Progenitor cell of endocrine pancreas (in vitro differentiated cells): ENCODE measurements at regions not wholly inside any gene's neighbourhood (a gene's known extent, or its start where the extent isn't known, plus 50 kb on each side); places are given as distances from the start of the nearest gene placed in this dataset.

ENCODE experiments used
- DNase-seq: peaks from one replicate; pipeline ENCODE4 v3.0.0; 2021; ENCODE audit warnings: low spot score; ENCODE audit not compliant: unreplicated experiment
- H3K27ac Mint-ChIP-seq: 2 replicates; pipeline ENCODE4 v1.8.0; 2021; ENCODE audit warnings: mild to moderate bottlenecking, moderate library complexity, mixed read lengths
- H3K27me3 Mint-ChIP-seq: 2 replicates; pipeline ENCODE4 v1.8.0; 2021; ENCODE audit warnings: mixed read lengths
- H3K36me3 Mint-ChIP-seq: 2 replicates; pipeline ENCODE4 v1.8.0; 2022; ENCODE audit warnings: mixed read lengths; ENCODE audit not compliant: insufficient read depth
- H3K4me1 Mint-ChIP-seq: 2 replicates; pipeline ENCODE4 v1.8.0; 2021; ENCODE audit warnings: low read depth, mixed read lengths
- H3K4me3 Mint-ChIP-seq: 2 replicates; pipeline ENCODE4 v1.8.0; 2021; ENCODE audit warnings: low read depth, mild to moderate bottlenecking, moderate library complexity, mixed read lengths
- H3K9me3 Mint-ChIP-seq: 2 replicates; pipeline ENCODE4 v1.8.0; 2021; ENCODE audit warnings: low read depth, mixed read lengths
- TF ChIP-seq, protein P1 (sequence below): fragments of 200-600 bp; sonication (generic); IDR thresholded peaks from one replicate; pipeline ENCODE4 v1.5.0; 2021; ENCODE audit warnings: antibody characterized with exemption, mild to moderate bottlenecking; ENCODE audit not compliant: unreplicated experiment

DNA sequence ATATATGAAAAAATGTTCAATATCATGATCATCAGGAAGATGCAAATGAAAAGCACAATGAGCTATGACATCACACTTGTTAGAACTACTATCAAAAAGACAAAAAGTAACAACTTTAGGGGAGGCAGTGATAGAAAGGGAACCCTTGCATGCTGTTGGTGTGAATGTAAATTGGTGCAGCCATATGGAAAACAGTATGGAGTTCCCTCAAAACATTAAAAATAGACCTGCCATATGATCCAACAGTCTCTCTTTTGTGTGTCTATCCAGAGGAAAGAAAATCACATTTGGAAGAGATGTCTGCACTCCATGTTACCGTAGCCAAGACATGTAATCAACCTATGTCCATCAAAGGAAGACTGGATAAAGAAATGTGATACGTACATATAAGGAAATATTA is 92.3 kb upstream of the ALKAL2 start:
- Mint-ChIP-seq H3K36me3 (peaks cover 4% of the 10 kb centered on the region), H3K27me3 (peaks cover 10% of the 10 kb centered on the region), H3K4me1 (peaks cover 10% of the 10 kb centered on the region), H3K9me3 (peaks cover 27% of the 10 kb centered on the region), H3K27ac (no peak overlapping the region), H3K4me3 (no peak overlapping the region)
- TF ChIP-seq, protein P1, sequence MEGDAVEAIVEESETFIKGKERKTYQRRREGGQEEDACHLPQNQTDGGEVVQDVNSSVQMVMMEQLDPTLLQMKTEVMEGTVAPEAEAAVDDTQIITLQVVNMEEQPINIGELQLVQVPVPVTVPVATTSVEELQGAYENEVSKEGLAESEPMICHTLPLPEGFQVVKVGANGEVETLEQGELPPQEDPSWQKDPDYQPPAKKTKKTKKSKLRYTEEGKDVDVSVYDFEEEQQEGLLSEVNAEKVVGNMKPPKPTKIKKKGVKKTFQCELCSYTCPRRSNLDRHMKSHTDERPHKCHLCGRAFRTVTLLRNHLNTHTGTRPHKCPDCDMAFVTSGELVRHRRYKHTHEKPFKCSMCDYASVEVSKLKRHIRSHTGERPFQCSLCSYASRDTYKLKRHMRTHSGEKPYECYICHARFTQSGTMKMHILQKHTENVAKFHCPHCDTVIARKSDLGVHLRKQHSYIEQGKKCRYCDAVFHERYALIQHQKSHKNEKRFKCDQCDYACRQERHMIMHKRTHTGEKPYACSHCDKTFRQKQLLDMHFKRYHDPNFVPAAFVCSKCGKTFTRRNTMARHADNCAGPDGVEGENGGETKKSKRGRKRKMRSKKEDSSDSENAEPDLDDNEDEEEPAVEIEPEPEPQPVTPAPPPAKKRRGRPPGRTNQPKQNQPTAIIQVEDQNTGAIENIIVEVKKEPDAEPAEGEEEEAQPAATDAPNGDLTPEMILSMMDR: no peak
- no peak for DNase-seq

DNA sequence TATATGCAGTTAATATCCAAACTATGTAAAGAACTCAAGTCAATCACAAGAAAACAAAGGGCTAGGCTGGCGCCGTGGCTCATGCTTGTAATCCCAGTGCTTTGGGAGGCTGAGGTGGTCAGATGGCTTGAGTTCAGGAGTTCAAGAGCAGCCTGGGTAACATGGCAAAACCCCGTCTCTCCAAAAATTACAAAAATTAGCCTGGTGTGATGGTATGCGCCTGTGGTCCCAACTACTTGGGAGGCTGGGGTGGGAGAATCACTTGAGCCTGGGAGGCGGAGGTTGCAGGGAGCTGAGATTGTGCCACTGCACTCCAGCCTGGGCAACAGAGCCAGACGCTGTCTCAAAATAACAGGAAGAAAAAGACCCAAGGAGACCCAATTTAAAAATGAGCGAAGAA is 91.9 kb upstream of the ALKAL2 start:
- Mint-ChIP-seq H3K36me3 (peaks cover 4% of the 10 kb centered on the region), H3K27ac (no peak overlapping the region), H3K4me1 (peaks cover 10% of the 10 kb centered on the region), H3K27me3 (peaks cover 10% of the 10 kb centered on the region), H3K9me3 (peaks cover 27% of the 10 kb centered on the region), H3K4me3 (no peak overlapping the region)
- no peak for DNase-seq
- TF ChIP-seq, protein P1: no peak

DNA sequence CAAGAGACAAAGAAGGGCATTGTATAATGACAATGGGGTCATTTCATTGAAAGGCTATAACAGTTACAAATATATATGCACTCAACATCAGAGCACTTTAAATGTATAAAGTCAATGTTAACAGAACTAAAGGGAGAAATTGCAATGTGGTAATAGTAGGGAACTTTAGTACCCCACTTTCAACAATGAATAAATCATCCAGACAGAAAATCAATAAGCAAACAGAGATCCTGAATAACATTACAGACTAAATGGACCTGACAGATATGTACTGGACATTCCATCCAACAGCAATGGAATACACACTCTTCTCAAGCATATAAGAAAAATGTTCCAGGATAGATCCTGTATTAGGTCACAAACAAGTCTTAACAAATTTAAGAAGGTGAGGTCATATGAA is 90.5 kb upstream of the ALKAL2 start:
- no peak for DNase-seq
- peaks cover 27% of the 10 kb centered on the region for H3K9me3 Mint-ChIP-seq
- no peak overlapping the region for H3K27ac Mint-ChIP-seq
- H3K4me1 Mint-ChIP-seq: peaks cover 10% of the 10 kb centered on the region
- TF ChIP-seq, protein P1: no peak
- peaks cover 10% of the 10 kb centered on the region for H3K27me3 Mint-ChIP-seq
- peaks cover 4% of the 10 kb centered on the region for H3K36me3 Mint-ChIP-seq
- H3K4me3 Mint-ChIP-seq: no peak overlapping the region

DNA sequence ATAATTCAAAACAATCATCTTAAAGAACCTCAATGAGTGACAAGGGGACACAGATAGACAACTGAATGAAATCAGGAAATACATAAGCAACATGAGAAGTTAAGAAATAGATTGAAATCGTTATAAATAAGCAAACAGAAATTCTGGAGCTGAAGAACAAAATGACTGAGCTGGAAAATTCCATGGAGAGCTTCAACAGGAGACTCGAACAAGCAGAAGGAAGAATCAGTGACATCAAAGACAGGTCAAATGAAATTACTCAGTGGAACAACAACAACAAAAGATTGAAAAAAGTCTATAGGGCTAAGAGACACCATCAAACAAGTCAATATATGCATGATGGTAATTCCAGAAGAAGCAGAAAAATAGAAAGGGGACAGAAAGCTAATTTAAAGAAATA is 89.5 kb upstream of the ALKAL2 start:
- DNase-seq: no peak
- peaks cover 10% of the 10 kb centered on the region for H3K27me3 Mint-ChIP-seq
- TF ChIP-seq, protein P1: no peak
- H3K36me3 Mint-ChIP-seq: peaks cover 4% of the 10 kb centered on the region
- peaks cover 27% of the 10 kb centered on the region for H3K9me3 Mint-ChIP-seq
- no peak overlapping the region for H3K27ac Mint-ChIP-seq
- H3K4me1 Mint-ChIP-seq: peaks cover 10% of the 10 kb centered on the region
- H3K4me3 Mint-ChIP-seq: no peak overlapping the region

DNA sequence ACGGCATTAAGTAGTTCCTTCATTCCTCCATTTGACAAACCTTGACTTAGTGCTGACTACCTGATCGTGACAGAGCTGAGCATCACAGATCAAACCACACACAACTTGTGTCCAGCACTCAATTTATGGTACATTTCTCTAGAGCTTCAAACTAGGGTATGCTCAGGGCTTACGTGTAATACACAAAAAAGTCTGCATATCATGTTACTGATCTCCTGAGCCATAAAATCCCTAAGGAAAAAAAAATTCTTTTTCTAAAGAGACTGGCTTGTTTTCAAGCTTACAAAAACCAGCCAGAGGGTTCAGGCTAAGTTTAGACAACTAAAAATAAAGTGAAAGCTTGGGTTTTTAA is 88.0 kb upstream of the ALKAL2 start:
- Mint-ChIP-seq H3K27me3 (no peaks in the 10 kb centered on the region), H3K4me1 (peaks cover 8% of the 10 kb centered on the region), H3K4me3 (no peak overlapping the region), H3K36me3 (peaks cover 4% of the 10 kb centered on the region), H3K27ac (no peak overlapping the region), H3K9me3 (peaks cover 33% of the 10 kb centered on the region)
- TF ChIP-seq, protein P1: no peak
- no peak for DNase-seq
